H54 (cell line): ENCODE measurements at regions not wholly inside any gene's neighbourhood (a gene's known extent, or its start where the extent isn't known, plus 50 kb on each side); places are given as distances from the start of the nearest gene placed in this dataset.

ENCODE experiments used
- DNase-seq: peaks from one replicate; pipeline ENCODE4 v3.0.0; 2011; ENCODE audit warnings: low spot score, mixed read lengths; ENCODE audit not compliant: insufficient read length
- FAIRE-seq: peaks from 3 replicates; lab custom pipeline; 2011; peaks lifted over from hg19 to GRCh38; lab: Jason Lieb, UNC
- POLR2A ChIP-seq: IDR thresholded peaks from 2 replicates; pipeline ENCODE4 v1.6.1; 2011; ENCODE audit warnings: low read depth, mild to moderate bottlenecking, low read length

DNA sequence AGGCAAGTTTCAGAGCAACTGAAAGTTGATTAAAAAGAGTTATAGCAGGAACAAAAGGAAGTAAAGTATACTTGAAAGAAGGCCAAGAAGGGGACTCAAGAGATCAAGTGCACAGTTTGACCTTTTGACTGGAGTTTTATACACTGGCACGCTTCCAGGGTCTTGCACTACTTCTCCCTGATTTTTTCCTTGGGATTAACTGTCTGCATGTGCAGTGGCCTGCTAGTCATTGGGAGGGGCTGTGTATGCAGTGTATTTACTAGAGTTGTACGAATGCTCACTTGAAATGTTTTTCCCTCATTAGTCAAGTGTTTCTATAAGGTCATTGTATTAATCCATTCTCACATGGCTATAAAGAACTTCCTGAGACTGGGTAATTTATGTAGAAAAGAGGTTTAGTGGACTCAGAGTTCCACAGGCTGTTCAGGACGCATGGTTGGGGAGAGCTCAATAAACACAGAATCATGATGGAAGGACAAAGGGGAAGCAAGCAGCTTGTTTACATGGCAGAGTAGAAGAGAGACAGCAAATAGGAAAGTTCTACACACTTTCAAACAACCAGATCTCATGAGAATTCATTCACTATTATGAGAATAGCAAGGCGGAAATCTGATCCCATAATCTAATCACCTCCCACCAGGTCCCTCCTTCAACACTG, 571.8 kb downstream of the ZPLD1 start:
- no peak for FAIRE-seq
- no peak for TF ChIP-seq POLR2A
- DNase-seq, result no peak

DNA sequence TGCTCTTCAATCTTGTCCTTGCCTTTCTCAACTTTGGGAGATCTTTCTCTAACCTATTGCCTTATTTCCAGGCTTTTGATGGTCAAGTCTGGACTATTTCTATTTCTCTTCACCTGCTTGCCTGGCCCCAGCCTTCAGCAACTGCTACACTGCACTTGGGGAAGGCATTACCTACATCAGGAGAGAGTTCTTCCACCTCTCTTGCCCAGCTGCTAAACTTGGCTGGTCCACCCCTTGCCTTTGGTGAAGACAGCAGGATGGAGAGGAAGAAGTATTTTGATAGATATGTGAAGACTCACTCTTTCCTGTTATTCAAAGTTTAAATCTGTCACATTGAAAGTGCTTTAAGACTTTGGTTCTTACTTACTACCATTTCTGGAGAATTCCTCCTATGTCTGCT, 574.8 kb downstream of the ZPLD1 start:
- DNase-seq (no peak), FAIRE-seq (no peak)
- no peak for TF ChIP-seq POLR2A

DNA sequence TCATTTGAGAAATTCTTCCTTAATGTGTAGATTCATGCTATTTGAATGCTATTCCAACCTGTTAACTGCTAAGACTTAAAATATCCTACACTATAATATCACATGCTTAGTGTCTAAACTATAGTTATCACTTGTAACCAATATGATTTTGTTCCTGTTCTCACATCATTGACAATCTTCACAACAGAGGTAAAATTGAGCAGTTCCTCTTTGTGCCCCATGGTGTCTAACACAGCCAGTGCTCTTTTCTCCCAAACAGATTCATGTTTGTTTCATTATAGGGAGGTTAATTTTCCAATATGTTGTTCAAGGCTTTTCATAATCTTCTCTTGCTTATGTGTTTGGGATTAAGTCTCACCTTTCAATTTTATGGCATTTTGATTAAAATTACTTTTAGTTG, 591.1 kb downstream of the ZPLD1 start:
- no peak for FAIRE-seq
- DNase-seq, result no peak
- TF ChIP-seq POLR2A, result no peak

DNA sequence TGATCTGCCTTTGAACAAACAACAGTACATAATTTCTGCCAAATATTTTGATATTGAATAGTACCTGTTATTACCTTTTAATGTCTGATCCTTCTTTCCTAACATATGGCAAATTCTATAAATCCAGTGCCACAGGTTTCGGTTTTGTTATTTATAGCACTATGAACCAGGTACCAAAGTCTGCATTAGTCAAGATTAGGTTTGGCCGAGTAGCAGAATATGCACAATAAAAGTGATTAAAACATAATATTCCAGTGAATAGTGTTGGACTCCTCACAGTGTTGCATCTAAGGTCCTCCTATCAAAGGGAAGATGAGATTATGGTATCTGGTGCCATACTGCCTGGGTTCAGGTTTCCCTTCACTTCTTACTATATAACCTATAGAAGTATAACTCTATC, 599.0 kb downstream of the ZPLD1 start:
- FAIRE-seq, result no peak
- DNase-seq, result no peak
- TF ChIP-seq POLR2A, result no peak

DNA sequence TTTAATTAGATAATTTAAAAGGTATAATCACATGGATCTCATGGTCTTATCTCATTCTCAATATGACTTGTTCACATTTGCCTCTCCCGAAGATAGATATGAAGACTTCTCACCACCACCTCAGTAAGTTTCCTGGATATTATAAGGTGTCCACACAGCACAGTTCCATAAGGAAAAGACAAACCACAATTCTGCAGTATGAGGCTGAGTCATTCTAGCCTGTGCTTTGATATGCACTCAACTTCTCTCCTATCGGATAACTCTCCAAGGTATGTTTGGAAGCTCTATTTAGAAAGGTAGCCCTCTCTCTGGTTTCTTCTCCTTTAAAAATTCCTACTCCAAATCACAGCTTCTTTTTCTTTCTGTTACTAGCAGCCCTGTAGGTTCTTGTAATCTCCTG, 612.8 kb downstream of the ZPLD1 start:
- no peak for FAIRE-seq
- no peak for DNase-seq
- TF ChIP-seq POLR2A, result no peak

DNA sequence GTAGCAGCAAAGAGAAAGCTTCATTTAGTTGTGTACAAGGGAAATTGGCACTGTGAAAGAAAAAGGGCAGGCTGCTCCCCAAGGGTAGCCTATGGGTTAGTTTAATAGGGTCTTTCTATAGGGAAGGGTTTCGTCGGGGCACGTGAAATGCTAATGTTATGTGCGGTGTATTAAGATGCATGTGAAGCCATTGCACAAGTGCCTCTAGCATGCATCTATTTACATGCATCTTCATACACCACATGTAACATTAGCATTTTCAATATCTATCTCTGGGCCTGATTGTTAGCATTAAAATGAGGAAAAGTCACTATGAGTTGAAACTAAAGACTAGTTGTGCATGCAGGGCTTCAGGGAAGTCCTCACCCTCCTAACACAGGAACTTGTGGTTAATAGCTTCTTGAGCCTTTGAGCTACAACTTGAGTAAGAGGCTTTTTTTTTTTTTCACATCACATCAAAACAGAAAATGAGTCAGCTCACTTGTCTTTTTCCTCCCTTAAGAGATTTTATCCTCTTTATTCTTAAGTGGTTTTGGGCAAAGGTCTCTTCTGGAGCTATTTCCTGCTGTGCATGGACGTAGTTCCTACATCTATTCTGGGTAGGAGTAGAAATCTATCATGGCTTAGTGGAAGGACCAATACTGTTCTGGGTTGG, 613.4 kb downstream of the ZPLD1 start:
- DNase-seq (no peak), FAIRE-seq (no peak)
- no peak for TF ChIP-seq POLR2A

DNA sequence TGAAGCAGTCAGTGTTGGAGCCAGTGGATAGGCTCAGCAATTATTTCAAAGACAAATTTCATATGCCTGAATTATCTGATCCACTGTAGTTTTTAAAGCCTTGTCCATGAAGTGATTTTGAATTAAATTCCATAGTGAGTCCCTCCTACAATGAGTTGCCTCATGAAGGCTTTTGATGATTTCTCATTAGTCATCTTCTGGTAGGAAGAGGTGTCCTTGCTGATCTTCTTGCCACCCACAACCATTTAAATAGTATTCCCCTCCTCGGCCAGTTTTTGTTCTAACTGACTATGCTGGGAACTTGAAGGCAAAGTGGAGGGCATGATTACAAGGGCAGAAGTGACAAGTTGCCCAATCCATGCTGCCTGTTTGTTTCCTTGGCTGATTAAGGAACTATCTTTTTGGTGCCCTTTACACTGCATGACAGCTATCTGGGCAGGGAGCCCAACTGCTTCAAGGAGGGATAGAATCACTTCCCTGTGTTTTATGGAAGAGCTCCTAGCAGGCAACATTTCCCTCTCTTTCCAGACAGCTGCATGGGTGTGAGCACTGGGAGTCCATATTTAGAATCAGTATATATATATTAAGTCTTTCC, 617.5 kb downstream of the ZPLD1 start:
- TF ChIP-seq POLR2A, result no peak
- DNase-seq (no peak), FAIRE-seq (no peak)

DNA sequence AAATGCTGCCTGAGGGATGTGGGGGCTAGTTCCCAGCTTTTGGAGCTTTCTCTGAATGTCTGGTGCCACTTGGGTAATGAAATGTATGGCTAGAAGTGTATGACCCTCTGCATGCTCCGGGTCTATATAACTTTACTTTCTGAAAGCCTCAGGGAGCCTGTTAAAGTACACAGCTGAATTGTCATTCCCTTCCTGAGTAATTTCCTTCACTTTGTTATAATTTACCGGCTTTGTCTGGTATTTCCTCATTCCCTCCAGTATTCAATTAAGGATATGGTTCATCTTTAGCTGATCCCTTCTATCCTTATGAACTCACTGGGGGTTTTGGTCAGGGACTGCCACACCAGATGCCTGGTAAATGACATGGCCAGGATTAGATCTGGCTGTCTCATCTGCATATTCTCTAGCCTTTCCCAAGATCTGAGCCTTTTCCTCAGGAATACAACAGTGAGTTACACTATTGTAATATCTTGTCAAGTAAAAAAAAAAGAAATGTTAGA, 620.3 kb downstream of the ZPLD1 start:
- no peak for TF ChIP-seq POLR2A
- no peak for DNase-seq
- FAIRE-seq, result no peak

DNA sequence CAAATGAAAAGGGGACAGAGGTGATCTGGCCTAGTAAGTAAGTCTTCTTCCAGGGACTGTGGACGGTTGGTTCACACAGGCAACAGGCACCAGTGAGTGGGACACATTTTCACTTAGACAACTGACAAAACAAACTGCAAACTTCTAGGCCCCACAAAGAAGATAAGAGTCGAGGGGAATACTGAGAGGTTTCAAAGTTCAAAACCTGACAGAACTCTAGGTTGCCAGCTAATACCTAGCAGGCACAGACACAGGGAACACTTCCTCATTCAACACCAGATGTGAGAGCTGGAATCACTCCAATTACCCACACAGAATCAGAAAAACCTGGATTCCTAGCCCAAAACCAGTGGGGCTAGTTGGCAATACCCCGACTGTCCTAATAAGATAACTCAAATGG, 621.7 kb downstream of the ZPLD1 start:
- no peak for TF ChIP-seq POLR2A
- FAIRE-seq (no peak), DNase-seq (no peak)

DNA sequence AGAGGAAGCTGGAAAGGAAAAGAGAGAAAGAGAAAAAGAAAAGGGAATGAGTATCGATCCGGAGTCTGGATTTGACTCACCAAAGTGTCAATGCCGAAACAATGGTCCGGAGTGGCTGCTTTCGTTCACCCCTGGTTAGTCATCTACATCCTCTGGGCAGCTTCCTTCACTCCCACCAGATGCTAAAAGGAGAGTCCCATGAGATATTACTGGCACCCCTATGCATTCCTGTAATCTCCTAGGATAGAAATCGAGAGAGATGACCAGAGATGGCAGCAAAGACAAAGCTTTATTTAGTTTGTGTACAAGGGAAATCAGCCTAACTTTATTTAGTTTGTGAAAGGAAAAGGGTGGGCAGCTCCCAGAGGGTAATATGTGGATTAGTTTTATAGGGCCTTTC, 622.2 kb downstream of the ZPLD1 start:
- no peak for DNase-seq
- no peak for FAIRE-seq
- no peak for TF ChIP-seq POLR2A

DNA sequence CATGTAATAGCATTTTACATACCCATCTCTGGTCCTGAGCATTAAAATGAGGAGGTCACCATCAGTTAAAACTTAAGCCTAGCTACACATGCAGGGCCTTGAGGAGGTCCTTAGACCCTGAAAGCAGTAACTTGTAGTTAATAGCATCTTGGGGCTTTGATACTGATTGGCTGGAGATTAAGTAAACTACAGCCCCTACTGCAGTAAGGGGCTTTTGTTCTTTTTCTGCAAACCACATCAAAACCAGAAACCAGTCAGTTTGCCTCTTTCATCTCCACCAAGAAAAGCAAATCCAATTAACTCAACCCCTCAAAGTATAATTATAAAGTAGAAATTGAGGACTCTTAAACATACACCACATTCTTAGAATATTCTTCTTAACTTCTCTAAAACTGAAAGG, 622.7 kb downstream of the ZPLD1 start:
- DNase-seq, result no peak
- FAIRE-seq, result no peak
- no peak for TF ChIP-seq POLR2A

DNA sequence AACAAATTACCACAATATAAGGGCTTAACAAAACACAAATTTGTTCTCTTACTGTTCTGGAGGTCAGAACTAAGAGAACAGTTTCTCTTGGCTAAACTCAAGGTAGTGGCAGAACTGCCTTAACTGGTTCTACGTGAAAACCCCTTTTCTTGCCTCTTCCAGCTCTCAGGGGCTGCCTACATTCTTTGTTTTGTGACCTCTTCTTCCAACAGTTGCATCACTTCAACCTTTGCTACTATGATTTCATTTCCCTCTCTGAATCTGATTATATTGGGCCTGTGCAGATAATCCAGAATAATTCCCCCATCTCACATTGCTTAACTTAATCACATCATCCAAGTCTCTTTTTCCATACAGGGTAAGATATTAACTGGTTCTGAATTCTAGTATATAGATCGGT, 624.6 kb downstream of the ZPLD1 start:
- no peak for TF ChIP-seq POLR2A
- FAIRE-seq, result no peak
- DNase-seq, result no peak

DNA sequence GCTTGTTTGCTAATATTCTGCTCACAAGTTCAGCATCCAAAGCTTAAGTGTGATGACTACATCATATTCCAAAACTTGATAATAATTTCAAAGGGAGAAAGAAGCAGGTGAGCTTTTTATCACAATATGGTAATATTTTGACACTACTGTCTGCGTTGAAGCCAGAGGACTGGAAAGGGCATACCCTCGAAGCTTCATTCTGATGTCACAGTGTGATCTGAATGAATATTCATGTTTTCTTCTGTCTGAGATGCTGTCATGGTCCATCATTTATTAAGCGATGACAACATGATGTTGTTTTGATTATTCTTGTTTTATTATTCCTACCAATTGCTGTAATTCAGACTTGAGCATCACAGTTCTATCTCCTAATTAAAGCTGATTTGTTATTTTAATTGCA, 625.4 kb downstream of the ZPLD1 start:
- TF ChIP-seq POLR2A, result no peak
- no peak for DNase-seq
- no peak for FAIRE-seq

DNA sequence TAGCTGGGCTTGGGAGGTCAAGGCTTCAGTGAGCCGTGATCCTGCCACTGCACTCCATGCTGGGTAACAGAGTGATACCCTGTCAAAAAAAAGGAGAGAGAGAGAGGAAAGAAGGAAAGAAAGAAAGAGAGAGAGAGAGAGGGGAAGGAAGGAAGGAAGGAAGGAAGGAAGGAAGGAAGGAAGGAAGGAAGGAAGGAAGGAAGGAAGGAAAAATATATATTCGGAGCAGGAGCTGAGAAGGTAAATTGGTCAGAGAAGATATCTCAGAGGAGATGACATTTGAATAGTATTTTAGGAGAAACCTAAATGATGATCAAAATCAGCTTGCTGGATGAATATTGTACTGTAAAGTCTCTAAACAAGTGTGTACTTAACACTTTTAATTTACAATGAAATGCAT, 633.1 kb downstream of the ZPLD1 start:
- no peak for TF ChIP-seq POLR2A
- no peak for DNase-seq
- FAIRE-seq, result no peak

DNA sequence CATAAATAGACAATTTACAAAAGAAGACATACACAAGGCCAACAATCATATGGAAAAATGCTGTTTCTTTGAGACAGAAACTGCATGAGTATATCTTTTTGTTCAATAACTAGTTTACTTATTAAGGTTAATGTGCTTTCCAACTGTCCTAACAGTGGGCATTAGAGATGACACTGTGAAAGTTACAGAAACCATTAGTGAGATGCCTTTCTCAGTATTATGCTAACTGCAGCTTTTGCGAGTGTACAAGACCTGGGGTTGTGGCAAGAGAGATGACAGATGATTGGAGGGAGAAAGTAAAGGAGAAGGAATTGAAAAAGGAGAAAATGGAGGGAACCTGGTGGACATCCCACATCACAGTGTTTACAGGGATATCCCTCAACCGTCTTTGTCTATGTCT, 640.5 kb downstream of the ZPLD1 start:
- no peak for FAIRE-seq
- DNase-seq, result no peak
- TF ChIP-seq POLR2A, result no peak
